IPS-NIHi7 (cell line): ENCODE measurements at regions not wholly inside any gene's neighbourhood (a gene's known extent, or its start where the extent isn't known, plus 50 kb on each side); places are given as distances from the start of the nearest gene placed in this dataset.

Experiments
- DNase-seq: peaks from one replicate; pipeline ENCODE4 v3.0.0; 2012; ENCODE audit warnings: mixed read lengths; ENCODE audit errors: extremely low spot score

DNA sequence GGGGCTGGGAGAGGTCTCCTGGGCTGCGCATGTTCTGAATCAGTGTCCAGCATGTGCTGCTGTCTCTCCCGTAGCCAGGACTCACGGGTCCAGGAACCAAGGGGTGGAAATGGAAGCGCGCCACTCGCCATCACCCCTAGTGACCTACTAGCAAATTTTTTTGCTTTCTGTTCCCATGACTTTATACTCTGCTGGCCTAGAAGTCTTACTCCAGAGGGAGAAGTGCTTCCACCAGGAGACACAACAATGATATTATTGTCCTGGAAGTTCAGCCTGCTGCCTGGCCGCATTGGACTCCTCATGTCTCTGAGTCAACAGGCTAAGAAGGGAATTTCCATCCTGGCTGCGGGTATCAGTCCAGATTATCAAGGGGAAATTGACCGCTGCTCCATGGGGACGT, 729.7 kb downstream of the BRD1 start:
- DNase-seq, result no peak

GRCh38 chr22:49097171-49097925, 730.3 kb downstream of the BRD1 start:
- DNase-seq, result no peak

- DNase-seq, result no peak
These were observed 731.2 kb downstream of the BRD1 start for GRCh38 chr22:49096476-49096875.

DNA sequence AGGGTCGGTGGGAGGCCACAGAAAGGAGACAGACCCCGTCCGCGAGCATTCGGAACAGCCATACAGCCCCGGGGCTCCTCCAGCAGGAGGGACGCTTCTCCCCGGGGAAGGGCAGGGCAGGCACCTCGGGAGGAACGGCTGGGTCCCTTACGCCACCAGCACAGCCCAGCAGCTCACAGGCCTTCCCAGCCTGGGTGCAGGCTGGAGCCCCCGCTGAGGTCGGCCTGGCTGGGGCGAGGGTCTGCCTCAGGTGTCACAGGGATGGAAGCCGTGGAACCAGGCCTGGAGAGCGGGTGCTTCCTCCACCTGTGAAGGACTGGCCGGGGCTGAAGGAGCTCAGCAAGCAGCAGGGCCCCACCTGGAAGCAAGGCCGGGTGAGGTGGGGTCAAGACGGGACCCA, 732.3 kb downstream of the BRD1 start:
- no peak for DNase-seq

DNA sequence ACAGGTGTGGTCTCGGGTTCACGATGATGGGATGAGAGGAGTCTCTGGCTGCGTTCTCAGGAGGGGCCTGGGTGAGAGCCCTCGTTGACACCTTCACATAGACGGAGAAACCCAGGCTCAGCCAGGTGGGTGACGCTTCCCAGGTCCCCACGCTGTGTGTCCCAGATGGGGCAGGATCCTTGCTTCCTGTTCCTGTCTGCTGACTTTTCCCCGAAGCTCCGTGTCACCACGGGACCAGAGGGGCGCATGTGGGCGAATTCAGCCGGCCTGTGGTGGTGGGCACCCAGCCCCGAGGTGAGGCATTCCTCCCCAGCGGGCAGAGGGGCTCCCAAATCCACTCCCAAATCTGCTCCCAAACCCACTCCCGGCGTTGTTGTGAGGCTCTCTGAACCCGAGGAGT, 732.8 kb downstream of the BRD1 start:
- no peak for DNase-seq

- DNase-seq, result no peak
These were observed 733.5 kb downstream of the BRD1 start for GRCh38 chr22:49094151-49094550.

- DNase-seq, result no peak
These were observed 734.3 kb downstream of the BRD1 start for GRCh38 chr22:49093192-49093880.

- DNase-seq, result no peak
These were observed 735.0 kb downstream of the BRD1 start for GRCh38 chr22:49092716-49093115.

GRCh38 chr22:49091917-49092545, 735.6 kb downstream of the BRD1 start:
- no peak for DNase-seq

DNA sequence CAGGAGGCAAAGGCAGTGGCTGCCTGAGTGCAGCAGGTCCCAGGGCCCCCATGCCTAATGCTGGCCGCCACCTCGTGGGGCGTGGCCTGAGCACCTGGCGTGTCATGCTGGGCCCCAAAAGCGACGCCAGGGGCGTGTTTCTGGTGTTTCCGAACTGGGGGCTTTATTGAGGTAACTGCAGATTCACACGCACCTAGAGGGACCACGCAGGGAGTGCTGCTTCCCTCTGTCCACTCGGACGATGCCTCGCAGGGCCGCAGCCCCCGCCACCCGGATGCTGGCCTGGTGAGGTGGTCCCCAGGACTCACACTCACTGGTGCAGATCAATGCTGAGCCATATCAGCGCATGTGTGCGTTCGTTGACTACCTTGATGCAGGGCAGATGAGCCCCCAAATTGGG, 736.2 kb downstream of the BRD1 start:
- DNase-seq, result no peak

DNA sequence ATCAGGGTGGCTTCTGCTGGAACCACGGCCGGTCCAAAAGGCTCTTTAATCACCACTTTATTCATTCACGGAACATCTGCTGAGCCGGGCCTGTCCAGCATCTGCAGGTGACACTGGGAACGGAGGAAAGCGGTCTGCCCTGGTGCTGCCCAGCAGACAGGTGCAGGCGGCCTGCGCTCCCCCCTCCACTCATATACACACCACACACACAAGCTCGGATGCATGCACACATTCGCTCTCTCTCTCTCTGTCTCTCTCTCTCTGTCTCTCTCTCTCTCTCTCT, 736.9 kb downstream of the BRD1 start:
- DNase-seq, result no peak

DNA sequence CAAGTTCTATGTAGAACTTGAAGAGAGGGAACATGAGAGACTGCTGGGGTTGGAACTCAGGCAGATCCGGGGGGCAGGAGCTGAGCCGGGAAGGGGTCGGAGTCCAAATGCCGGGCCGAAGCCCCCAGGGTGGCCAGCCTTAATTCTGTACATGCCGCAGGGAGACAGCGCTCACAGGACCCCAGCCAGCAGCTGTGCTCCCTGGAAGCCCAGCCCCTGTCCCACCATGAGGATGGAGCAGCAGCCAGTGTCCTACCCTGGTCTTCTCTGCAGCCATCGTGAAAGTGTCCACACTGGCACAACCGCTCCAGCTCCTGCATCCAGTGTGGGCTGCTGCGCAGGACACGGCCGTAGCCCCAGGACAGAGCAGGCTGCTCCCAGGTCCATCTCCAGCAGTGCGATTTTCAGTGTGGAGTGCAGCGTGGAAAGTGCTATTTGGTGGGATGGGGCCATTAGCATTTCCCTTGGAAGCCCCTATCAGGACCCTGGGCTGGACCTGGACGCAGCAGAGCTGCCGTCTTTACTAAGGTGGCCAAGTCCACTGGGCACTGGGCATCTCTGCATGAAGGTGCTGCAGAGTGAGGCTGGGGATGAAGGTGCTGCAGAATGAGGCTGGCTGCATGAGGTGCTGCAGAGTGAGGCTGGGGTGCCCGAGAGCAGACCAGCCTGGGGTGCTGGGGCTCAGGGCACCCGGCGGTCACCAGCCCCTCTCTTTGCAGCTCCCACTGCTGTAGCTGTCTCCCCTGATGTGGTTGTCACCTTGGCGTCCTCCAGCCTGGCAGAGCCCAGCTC, 737.4 kb downstream of the BRD1 start:
- DNase-seq, result no peak

DNA sequence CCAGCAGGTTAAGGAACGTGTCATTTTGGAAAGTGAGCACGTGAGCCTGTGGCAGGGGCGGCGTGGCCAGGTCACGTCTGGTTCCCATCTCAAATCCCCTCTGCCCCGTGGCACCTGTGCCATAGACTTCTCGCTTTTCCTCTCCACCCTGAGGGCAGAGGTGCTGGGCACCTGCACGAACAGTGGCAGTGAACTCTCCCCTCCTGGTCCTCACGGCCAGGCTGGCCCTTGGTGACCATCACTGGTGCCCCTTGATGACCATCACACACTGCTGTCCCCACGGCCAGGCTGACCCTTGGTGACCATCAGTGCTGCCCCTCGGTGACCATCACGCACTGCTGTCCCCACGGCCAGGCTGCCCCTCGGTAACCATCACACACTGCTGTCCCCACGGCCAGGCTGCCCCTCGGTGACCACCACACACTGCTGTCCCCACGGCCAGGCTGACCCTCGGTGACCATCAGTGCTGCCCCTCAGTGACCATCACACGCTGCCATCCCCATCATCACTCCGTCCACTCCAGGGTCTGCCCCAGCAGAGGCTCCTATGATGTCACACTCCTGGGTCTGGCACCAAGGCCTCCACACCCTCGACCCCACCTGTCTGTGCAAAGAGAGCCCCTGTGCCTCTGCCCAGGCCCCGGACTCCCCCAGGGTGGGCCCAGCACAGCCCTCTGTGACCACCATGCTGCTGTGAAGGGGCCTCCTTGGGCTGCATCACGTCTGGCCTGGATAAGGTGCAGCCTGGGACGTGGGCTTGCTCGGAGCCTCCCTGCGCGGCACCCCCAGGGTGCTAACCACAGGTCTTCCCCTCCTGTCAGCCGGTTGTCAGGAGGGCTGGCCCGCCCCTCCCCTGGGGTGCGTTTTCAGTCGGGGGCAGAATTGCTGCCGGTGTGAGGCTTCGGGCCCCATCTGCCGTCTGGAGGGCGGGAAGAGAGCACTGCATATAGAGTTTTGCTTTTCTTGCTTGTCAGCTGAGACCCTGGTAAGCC, 738.6 kb downstream of the BRD1 start:
- no peak for DNase-seq

- no peak for DNase-seq
These were observed 739.7 kb downstream of the BRD1 start for GRCh38 chr22:49087716-49088601.

GRCh38 chr22:49087198-49087597, 740.5 kb downstream of the BRD1 start:
- DNase-seq, result no peak

DNA sequence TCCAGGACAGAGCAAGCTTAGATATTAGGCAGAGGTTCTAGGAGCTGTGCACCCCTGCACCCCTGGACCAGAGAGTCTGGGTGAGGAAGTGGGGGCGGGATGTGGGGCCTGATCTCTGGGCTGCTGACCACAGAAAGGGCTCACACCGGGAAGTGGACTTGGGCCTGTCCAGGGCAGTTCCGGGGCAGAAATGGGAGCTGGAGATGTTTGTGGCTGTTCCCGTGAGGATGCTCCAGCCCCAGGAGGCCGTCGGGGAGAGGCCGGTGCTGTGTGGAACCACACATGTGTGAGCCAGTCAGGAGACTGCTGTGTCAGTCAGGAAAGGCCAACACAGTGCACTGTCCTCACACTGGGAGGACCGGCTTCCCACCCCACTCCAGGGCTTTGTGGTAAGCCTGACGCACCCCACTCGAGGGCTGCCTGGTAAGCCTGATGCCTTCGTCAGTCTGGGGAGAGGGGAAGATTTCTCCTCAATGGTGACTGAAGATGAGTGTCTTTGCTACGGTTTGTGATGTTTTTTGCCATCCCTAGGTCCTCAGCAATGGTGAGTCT, 741.0 kb downstream of the BRD1 start:
- DNase-seq, result no peak

GRCh38 chr22:49086181-49086580, 741.5 kb downstream of the BRD1 start:
- no peak for DNase-seq

DNA sequence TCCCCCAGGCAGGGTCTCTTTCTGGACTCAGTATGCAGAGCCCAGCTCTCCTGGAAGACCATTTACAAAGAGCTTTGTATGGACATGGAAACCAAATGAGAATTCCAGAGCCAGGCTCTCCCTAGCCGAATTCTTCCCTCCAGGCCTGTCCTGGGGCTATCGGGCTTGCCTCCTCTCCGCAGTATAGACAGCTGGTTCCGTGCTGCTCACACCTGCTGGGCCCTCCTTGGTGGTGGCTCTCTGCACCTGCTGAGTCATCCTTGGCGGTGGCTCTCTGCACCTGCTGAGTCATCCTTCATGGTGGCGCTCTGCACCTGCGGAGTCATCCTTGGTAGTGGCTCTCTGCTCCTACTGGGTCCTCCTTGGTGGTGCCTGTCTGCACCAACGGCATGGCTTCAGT, 743.5 kb downstream of the BRD1 start:
- no peak for DNase-seq

- DNase-seq, result no peak
These were observed 744.1 kb downstream of the BRD1 start for GRCh38 chr22:49083607-49084006.

DNA sequence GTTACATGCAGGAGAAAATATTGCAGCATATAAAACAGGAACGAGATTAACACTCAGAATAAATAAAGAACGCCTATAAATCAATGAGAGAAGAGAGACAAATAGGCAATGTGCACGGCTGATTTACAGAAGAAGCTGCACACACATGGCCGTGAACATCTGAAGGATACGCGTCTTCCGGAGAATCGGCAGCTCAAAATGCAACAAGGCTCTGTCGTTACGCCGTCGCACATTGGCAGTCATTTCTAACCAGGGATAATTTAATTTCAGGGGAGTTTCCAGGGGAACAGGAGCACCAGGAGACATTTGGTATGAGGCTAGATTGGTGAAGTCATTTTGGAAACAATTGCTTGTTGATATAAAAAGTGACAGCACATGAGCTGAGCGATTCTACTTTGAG, 745.2 kb downstream of the BRD1 start:
- DNase-seq, result no peak
